Astrocyte (in vitro differentiated cells and primary cell): ENCODE measurements at regions not wholly inside any gene's neighbourhood (a gene's known extent, or its start where the extent isn't known, plus 50 kb on each side); places are given as distances from the start of the nearest gene placed in this dataset.
"Not testable (repeated sequence)": the region's sequence is repeated elsewhere in the genome, so short reads cannot be mapped to it uniquely, and the experiment has no call there.

ENCODE experiments used
- CTCF ChIP-seq: IDR thresholded peaks from 2 replicates; pipeline ENCODE4 v1.5.1; 2011; ENCODE audit warnings: low read depth, mild to moderate bottlenecking, inconsistent platforms, low read length, moderate library complexity; ENCODE audit not compliant: insufficient read depth
- EZH2 ChIP-seq: IDR thresholded peaks from 2 replicates; pipeline ENCODE4 v1.6.1; 2012; ENCODE audit warnings: mild to moderate bottlenecking, low read length, inconsistent platforms; ENCODE audit not compliant: insufficient read depth

- not testable (repeated sequence) for TF ChIP-seq CTCF, EZH2
These were observed 5425.8 kb upstream of the TPTE start for GRCh38 chr21:5095628-5096027.
